RPMI7951 (cell line): ENCODE measurements at regions not wholly inside any gene's neighbourhood (a gene's known extent, or its start where the extent isn't known, plus 50 kb on each side); places are given as distances from the start of the nearest gene placed in this dataset.

Experiments
- DNase-seq: peaks from one replicate; pipeline ENCODE4 v3.0.0-alpha.2; 2012; ENCODE audit warnings: low read depth

DNA sequence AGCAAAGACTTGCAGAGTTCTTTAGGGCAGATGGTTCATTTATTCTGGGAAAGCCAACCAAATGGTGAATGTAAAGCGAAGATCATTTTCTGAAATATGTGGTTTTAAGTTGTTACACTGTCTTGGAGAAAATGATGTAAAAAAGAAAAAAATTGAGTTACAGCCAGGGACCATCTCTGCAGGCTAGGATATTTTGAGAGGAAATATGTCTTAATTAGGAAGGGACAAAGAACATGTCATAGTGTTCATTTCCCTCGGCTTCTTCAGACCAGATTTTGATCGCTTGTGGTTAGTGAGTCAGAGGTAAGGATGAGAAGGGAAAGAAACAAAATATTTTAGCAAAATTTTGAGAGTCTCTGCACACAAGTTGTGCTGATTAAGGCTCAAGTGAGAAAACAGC, 59.0 kb upstream of the C1QTNF7 start:
- peak; percentile 93 for DNase-seq

GRCh38 chr4:15370296-15370695, 57.5 kb upstream of the C1QTNF7 start:
- DNase-seq: no peak

GRCh38 chr4:15373363-15373762, 54.5 kb upstream of the C1QTNF7 start:
- DNase-seq: peak; percentile 70

DNA sequence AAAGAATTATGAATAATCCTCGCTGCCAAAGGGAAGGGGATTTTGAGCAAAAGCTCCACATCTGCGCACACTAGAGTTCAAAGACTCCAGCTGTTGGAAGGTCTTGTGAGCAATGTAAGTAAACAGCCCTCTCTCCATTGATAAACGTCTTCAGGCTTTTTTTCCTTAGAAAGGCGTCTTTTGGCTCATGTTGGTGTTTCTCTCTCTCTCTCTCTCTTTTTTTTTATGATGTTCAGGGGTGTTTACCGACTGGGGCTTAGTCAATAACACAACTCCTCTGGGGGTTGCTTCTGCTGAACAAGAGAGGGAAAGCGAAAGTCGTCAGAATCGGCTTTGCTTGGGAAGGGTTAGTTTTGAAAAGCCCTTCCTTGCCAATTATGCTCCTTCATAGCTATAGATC, 53.2 kb upstream of the C1QTNF7 start:
- no peak for DNase-seq

DNA sequence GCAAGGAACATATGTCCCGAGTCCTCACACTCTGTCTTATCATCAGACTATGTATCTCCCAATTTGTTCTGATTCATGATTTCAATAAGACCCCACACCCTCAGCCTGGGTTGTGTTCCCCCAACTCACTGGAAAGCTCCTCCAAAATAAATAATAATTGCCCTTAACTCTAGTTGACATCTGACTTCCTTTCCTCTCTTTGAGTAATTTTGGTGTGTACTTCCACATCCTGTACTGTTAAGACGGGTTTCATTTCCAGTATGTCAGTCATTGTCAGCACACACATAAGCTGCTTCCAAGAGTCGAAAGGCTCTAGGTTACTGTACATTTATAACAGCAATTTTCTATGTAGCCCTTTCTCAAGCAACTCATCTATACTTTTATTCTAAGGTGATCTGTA, 52.2 kb upstream of the C1QTNF7 start:
- no peak for DNase-seq

DNA sequence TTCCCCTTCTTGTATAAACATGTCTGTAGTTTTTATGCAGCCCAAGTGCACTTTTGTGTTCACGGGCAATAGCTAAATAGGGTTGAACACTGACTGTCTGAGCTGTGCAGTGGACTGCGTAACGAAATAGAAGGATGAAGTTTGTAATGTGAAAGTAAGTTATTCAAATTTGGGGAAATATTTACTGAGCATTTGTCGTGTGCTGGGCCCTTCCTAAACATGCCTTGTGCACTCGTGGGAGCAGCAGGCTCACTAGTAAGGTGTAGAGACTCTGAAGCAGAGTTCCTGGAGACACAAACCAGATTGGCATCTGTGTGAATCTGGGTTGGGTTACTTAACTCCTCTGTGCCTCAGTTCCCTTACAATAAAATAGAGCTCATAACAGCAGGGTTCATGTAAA, 51.7 kb upstream of the C1QTNF7 start:
- no peak for DNase-seq

GRCh38 chr4:15376594-15376993, 51.2 kb upstream of the C1QTNF7 start:
- DNase-seq: peak; percentile 58
